Liver (tissue), 8 donors: ENCODE measurements at regions not wholly inside any gene's neighbourhood (a gene's known extent, or its start where the extent isn't known, plus 50 kb on each side); places are given as distances from the start of the nearest gene placed in this dataset.

Experiments used
- DNase-seq: peaks from one replicate; pipeline ENCODE4 v3.0.0-alpha.2; 2017; ENCODE audit warnings: low spot score
- H3K27ac ChIP-seq, 2 donors: one replicate each; pipeline ENCODE4 v1.7.0; 2013; ENCODE audit warnings: inconsistent platforms in 2 of 2, low read length in 2 of 2, control low read depth in 1 of 2, low read depth in 1 of 2, mild to moderate bottlenecking in 1 of 2
- H3K27me3 ChIP-seq, 4 donors: one replicate each; pipeline versions ENCODE4 v1.6.1 to v1.7.0; 2013; ENCODE audit warnings: low read length in 3 of 4, inconsistent platforms in 1 of 4, mild to moderate bottlenecking in 1 of 4, moderate library complexity in 1 of 4; ENCODE audit not compliant: control insufficient read depth in 4 of 4, insufficient read depth in 4 of 4
- H3K36me3 ChIP-seq, 4 donors: one replicate each; pipeline versions ENCODE4 v1.6.1 to v1.7.0; 2013; ENCODE audit warnings: low read length in 3 of 4, mild to moderate bottlenecking in 3 of 4, low read depth in 1 of 4, moderate library complexity in 1 of 4; ENCODE audit not compliant: control insufficient read depth in 4 of 4, insufficient read depth in 3 of 4
- H3K4me1 ChIP-seq, 4 donors: one replicate each; pipeline versions ENCODE4 v1.6.1 to v1.7.0; 2013; ENCODE audit warnings: low read length in 3 of 4, mild to moderate bottlenecking in 3 of 4, moderate library complexity in 1 of 4; ENCODE audit not compliant: control insufficient read depth in 4 of 4, insufficient read depth in 4 of 4
- H3K4me3 ChIP-seq, 3 donors: one replicate each; pipeline versions ENCODE4 v1.6.1 to v1.7.0; 2013; ENCODE audit warnings: low read length in 3 of 3, control low read depth in 1 of 3, low read depth in 1 of 3, mild to moderate bottlenecking in 1 of 3
- H3K9ac ChIP-seq, 2 donors: one replicate each; pipeline ENCODE4 v1.7.0; 2013; ENCODE audit warnings: low read length in 2 of 2, mild to moderate bottlenecking in 2 of 2, moderate library complexity in 2 of 2, control low read depth in 1 of 2, low read depth in 1 of 2
- H3K9me3 ChIP-seq, 4 donors: one replicate each; pipeline versions ENCODE4 v1.6.1 to v1.7.0; 2013; ENCODE audit warnings: low read length in 3 of 4; ENCODE audit not compliant: control insufficient read depth in 4 of 4
- CTCF ChIP-seq: fragments of 150-350 bp; IDR thresholded peaks from 2 replicates; pipeline ENCODE4 v1.5.1; 2017; ENCODE audit warnings: improper control_type of control experiment, low read depth, low read length; ENCODE audit not compliant: missing input control
- EGR1 ChIP-seq, 2 donors: IDR thresholded peaks; 2 replicates each; pipeline ENCODE4 v1.6.1; 2016 to 2018; ENCODE audit warnings: antibody characterized with exemption in 2 of 2, low read depth in 2 of 2
- FOXA1 ChIP-seq: IDR thresholded peaks from 2 replicates; pipeline ENCODE4 v1.6.1; 2016; ENCODE audit warnings: antibody characterized with exemption
- FOXA2 ChIP-seq: IDR thresholded peaks from 2 replicates; pipeline ENCODE4 v1.6.1; 2016; ENCODE audit warnings: antibody characterized with exemption
- GABPA ChIP-seq, 2 donors: IDR thresholded peaks in 1 of 2; conservative IDR thresholded peaks in 1 of 2; 2 replicates each; pipeline ENCODE4 v1.6.1; 2016; ENCODE audit warnings: antibody characterized with exemption in 2 of 2, mild to moderate bottlenecking in 1 of 2, moderate library complexity in 1 of 2
- HNF4A ChIP-seq, 2 donors: conservative IDR thresholded peaks; 2 replicates each; pipeline ENCODE4 v1.6.1; 2016; ENCODE audit warnings: antibody characterized with exemption in 2 of 2, mild to moderate bottlenecking in 2 of 2
- HNF4G ChIP-seq: IDR thresholded peaks from 2 replicates; pipeline ENCODE4 v1.6.1; 2016; ENCODE audit warnings: antibody characterized with exemption
- JUND ChIP-seq, 2 donors: IDR thresholded peaks; 2 replicates each; pipeline ENCODE4 v1.6.1; 2016; ENCODE audit warnings: antibody characterized with exemption in 2 of 2
- NR2F2 ChIP-seq: IDR thresholded peaks from 2 replicates; pipeline ENCODE4 v1.6.1; 2016; ENCODE audit warnings: antibody characterized with exemption
- RAD21 ChIP-seq, 2 donors: IDR thresholded peaks; 2 replicates each; pipeline ENCODE4 v1.6.1; 2016; ENCODE audit warnings: antibody characterized with exemption in 2 of 2, mild to moderate bottlenecking in 2 of 2
- REST ChIP-seq: IDR thresholded peaks from 2 replicates; pipeline ENCODE4 v1.6.1; 2016; ENCODE audit warnings: antibody characterized with exemption, mild to moderate bottlenecking
- RXRA ChIP-seq, 2 donors: IDR thresholded peaks; 2 replicates each; pipeline ENCODE4 v1.6.1; 2017 to 2018; ENCODE audit warnings: antibody characterized with exemption in 2 of 2, mild to moderate bottlenecking in 1 of 2
- TAF1 ChIP-seq: conservative IDR thresholded peaks from 2 replicates; pipeline ENCODE4 v1.6.1; 2016; ENCODE audit warnings: antibody characterized with exemption, mild to moderate bottlenecking
- YY1 ChIP-seq: IDR thresholded peaks from 2 replicates; pipeline ENCODE4 v1.6.1; 2016; ENCODE audit warnings: antibody characterized with exemption, mild to moderate bottlenecking
- ZBTB33 ChIP-seq: IDR thresholded peaks from 2 replicates; pipeline ENCODE4 v1.6.1; 2016; ENCODE audit warnings: antibody characterized with exemption
- WGBS: extraction: QIAGEN DNeasy Blood & Tissue Kit; methylation state at CpG from one replicate; pipeline ENCODE4 v1.1.7; 2013; 5-methylcytosine and 5-hydroxymethylcytosine counted together
- TF ChIP-seq, protein P1 (sequence below): IDR thresholded peaks from 2 replicates; pipeline ENCODE4 v1.6.1; 2016; ENCODE audit warnings: antibody characterized with exemption
- TF ChIP-seq, protein P2 (sequence below): IDR thresholded peaks from 2 replicates; pipeline ENCODE4 v1.6.1; 2016; ENCODE audit warnings: antibody characterized with exemption
- donor health status: healthy.
- donor health status: healthy.
- donor health status: healthy.
- donor health status: healthy.
- donor health status: healthy.

GRCh38 chr3:65151666-65152065 is 463.9 kb upstream of the ADAMTS9 start:
- no peaks in the 10 kb centered on the region for H3K9me3 ChIP-seq
- no peaks in the 10 kb centered on the region for H3K36me3 ChIP-seq
- no peak for TF ChIP-seq HNF4A (conservative IDR thresholded peaks at IDR 0.05)
- TF ChIP-seq, protein P1, sequence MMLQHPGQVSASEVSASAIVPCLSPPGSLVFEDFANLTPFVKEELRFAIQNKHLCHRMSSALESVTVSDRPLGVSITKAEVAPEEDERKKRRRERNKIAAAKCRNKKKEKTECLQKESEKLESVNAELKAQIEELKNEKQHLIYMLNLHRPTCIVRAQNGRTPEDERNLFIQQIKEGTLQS = no peak
- TF ChIP-seq ZBTB33 = no peak
- TF ChIP-seq RAD21 (IDR thresholded peaks at IDR 0.05) = no peak
- TF ChIP-seq, protein P2, sequence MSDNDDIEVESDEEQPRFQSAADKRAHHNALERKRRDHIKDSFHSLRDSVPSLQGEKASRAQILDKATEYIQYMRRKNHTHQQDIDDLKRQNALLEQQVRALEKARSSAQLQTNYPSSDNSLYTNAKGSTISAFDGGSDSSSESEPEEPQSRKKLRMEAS = no peak
- TF ChIP-seq EGR1 (IDR thresholded peaks at IDR 0.05; ENCODE audit: low read depth in 2 of 2) = no peak
- no peak for TF ChIP-seq CTCF
- TF ChIP-seq HNF4G = no peak
- TF ChIP-seq TAF1 = no peak
- no peak for TF ChIP-seq RXRA (IDR thresholded peaks at IDR 0.05)
- no peak for TF ChIP-seq FOXA2
- no peak for TF ChIP-seq GABPA (IDR thresholded peaks at IDR 0.05 in 1 of 2, conservative IDR thresholded peaks at IDR 0.05 in 1 of 2)
- no peak for TF ChIP-seq FOXA1
- no peak for TF ChIP-seq JUND (IDR thresholded peaks at IDR 0.05)
- no peak for TF ChIP-seq YY1
- no peak for TF ChIP-seq NR2F2
- no peak overlapping the region for H3K27ac ChIP-seq
- DNase-seq = no peak
- H3K4me3 ChIP-seq = no peak overlapping the region
- no peak overlapping the region for H3K9ac ChIP-seq
- 80% methylated on average over 6 of the region's 6 CpGs for WGBS
- H3K27me3 ChIP-seq = no peaks in the 10 kb centered on the region
- H3K4me1 ChIP-seq = no peaks in the 10 kb centered on the region

DNA sequence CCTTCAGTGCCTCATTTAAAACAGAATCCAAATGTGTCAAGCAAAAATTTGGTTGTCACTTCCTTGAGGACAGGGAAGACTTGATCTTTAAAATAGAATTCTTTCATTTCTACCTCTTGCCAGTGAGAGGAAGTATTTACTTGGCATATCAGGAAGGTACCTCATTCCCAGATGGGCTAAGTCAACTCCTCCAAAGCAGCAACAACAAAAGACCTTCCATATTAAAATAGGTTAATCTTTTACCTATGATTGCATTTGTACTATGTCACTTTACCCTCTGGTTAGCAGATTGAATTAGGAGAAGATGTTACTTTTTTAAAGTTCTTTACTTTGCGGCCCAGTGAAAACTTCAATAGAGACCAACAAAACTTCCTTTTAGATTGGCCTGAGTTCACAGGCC is 462.1 kb upstream of the ADAMTS9 start:
- no peaks in the 10 kb centered on the region for H3K27me3 ChIP-seq
- no peak overlapping the region for H3K27ac ChIP-seq
- no peaks in the 10 kb centered on the region for H3K4me1 ChIP-seq
- H3K9me3 ChIP-seq = no peaks in the 10 kb centered on the region
- no peak for DNase-seq
- WGBS = 85% methylated on average over 1 of the region's 1 CpG
- H3K36me3 ChIP-seq = no peaks in the 10 kb centered on the region
- TF ChIP-seq RXRA (IDR thresholded peaks at IDR 0.05) = no peak
- TF ChIP-seq, protein P1 = no peak
- TF ChIP-seq JUND (IDR thresholded peaks at IDR 0.05) = no peak
- no peak for TF ChIP-seq ZBTB33
- TF ChIP-seq FOXA2 = no peak
- TF ChIP-seq REST = no peak
- TF ChIP-seq YY1 = no peak
- no peak for TF ChIP-seq FOXA1
- no peak for TF ChIP-seq HNF4A (conservative IDR thresholded peaks at IDR 0.05)
- TF ChIP-seq NR2F2 = no peak
- no peak for TF ChIP-seq RAD21 (IDR thresholded peaks at IDR 0.05)
- no peak overlapping the region for H3K4me3 ChIP-seq
- H3K9ac ChIP-seq = no peak overlapping the region
